ENCODE measurements at regions not wholly inside any gene's neighbourhood (a gene's known extent, or its start where the extent isn't known, plus 50 kb on each side); places are given as distances from the start of the nearest gene placed in this dataset.

DNA sequence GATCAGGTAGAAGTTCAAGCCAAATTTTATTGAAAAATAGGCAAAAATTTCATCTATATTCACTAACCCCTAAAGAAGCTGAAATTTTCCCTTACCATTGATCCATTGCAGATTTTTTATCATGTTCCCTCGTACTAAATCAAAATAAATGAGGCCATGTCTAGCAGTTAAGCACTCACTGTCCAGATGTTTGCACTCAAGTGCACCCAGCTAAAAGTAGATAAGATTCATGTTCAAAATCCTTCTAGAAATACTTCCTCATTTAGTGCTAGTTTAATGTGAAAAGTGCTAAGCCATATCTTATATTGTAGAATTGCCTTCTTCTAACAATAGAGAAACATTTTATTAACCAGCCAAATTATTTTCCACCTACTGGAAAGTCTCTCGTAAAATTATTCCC lies 164.7 kb upstream of the UBE2E2 start:
- peaks cover 13% of the 10 kb centered on the region for H3K4me1 Mint-ChIP-seq (ENCODE audit: low read depth)
- no peaks in the 10 kb centered on the region for H3K27me3 Mint-ChIP-seq (ENCODE audit: low read depth)
- peaks cover 12% of the 10 kb centered on the region for H3K9me3 Mint-ChIP-seq
- intact Hi-C loops (cut with micrococcal nuclease), result no loop called here
- no peaks in the 10 kb centered on the region for H3K36me3 Mint-ChIP-seq (ENCODE audit: low read depth)
- H3K4me3 Mint-ChIP-seq, result no peak overlapping the region
- no peak overlapping the region for H3K27ac Mint-ChIP-seq
- DNase-seq, result no peak
- CTCF ChIA-PET, result interaction anchor here (0.7 kb wide), 1 partner anchor 1556 kb away, joined by 3 read pairs; no protein-coding TSS in a partner anchor

DNA sequence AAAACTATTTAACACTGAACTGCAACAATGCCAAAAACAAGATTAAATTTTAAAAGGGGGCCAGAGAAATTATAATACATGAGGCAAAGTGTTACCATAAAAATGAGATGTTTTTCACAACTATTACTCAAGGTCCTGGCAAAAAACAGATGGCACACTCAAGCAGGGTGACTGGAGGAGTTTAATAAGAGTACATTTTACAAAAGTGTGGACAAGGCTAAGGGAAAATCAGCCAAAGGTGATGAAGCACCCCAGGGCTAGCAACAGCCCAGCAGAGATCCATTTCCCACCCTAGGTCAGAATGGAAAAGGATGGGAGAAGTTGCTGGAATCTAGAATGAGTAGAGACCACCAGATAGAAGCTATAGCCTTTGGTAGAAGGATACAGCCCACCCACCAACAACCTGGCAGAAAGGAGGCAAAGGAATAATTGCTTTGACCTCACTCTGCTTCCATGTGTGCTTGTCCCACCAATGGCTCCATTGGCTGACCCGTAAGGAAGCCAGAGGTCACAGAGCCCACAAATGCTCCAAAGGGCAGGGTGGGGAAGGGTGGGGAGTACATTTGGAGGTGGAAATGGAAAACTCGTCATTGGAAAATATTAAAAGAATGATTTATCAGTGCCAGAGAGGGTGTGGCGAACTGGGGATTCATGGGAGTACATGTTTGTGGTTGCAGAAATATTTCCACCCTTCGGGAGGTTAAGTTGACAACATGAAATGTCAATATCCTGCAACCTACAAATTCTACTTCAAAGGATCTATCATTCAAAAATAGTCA lies 161.0 kb upstream of the UBE2E2 start:
- CTCF ChIA-PET, result no interaction called here
- Mint-ChIP-seq H3K4me3 (no peak overlapping the region), H3K4me1 (ENCODE audit: low read depth) (no peaks in the 10 kb centered on the region), H3K27ac (no peak overlapping the region), H3K27me3 (ENCODE audit: low read depth) (no peaks in the 10 kb centered on the region), H3K9me3 (peaks cover 10% of the 10 kb centered on the region), H3K36me3 (ENCODE audit: low read depth) (no peaks in the 10 kb centered on the region)
- intact Hi-C loops (cut with micrococcal nuclease), result no loop called here
- no peak for DNase-seq

DNA sequence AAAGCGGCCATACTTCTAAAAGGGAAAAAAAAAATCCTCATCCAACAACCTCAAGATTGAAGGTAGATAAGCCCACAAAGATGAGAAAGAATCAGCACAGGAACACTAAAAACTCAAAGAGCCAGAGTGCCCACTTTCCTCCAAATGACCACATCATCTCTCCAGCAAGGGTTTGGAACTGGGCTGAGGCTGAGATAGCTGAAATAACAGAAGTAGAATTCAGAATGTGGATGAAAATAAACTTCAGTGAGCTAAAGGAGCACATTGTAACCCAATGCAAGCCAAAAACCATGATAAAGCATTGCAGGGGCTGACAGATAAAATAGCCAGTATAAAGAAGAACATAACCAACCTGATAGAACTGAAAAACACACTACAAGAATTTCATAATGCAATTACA lies 158.7 kb upstream of the UBE2E2 start:
- Mint-ChIP-seq H3K4me3 (no peak overlapping the region), H3K27me3 (ENCODE audit: low read depth) (no peaks in the 10 kb centered on the region), H3K36me3 (ENCODE audit: low read depth) (no peaks in the 10 kb centered on the region), H3K27ac (no peak overlapping the region), H3K4me1 (ENCODE audit: low read depth) (no peaks in the 10 kb centered on the region), H3K9me3 (peaks cover 13% of the 10 kb centered on the region)
- CTCF ChIA-PET, result no interaction called here
- intact Hi-C loops (cut with micrococcal nuclease), result no loop called here
- DNase-seq, result no peak

DNA sequence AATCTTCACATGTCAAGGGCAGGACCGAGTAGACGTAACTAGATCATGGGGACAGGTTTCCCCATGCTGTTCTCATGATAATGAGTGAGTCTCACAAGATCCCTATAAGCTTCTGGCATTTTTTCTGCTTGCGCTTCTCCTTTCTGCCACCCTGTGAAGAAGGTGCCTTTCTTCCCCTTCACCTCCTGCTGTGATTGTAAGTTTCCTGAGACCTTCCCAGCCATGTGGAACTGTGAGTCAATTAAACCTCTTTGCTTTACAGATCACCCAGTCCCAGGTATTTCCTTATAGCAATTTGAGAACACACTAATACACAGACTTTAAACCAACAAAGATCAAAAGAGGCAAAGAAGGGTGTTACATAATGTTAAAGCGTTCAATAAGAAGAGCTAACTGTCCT lies 156.6 kb upstream of the UBE2E2 start:
- H3K4me1 Mint-ChIP-seq (ENCODE audit: low read depth), result no peaks in the 10 kb centered on the region
- H3K27me3 Mint-ChIP-seq (ENCODE audit: low read depth), result no peaks in the 10 kb centered on the region
- intact Hi-C loops (cut with micrococcal nuclease), result no loop called here
- H3K27ac Mint-ChIP-seq, result no peak overlapping the region
- no peak overlapping the region for H3K4me3 Mint-ChIP-seq
- CTCF ChIA-PET, result no interaction called here
- H3K9me3 Mint-ChIP-seq, result peaks cover 13% of the 10 kb centered on the region
- no peak for DNase-seq
- no peaks in the 10 kb centered on the region for H3K36me3 Mint-ChIP-seq (ENCODE audit: low read depth)

GRCh38 chr3:23051240-23052140 lies 151.6 kb upstream of the UBE2E2 start:
- no peaks in the 10 kb centered on the region for H3K27me3 Mint-ChIP-seq (ENCODE audit: low read depth)
- no peaks in the 10 kb centered on the region for H3K36me3 Mint-ChIP-seq (ENCODE audit: low read depth)
- no peak overlapping the region for H3K27ac Mint-ChIP-seq
- H3K4me1 Mint-ChIP-seq (ENCODE audit: low read depth), result peaks cover 12% of the 10 kb centered on the region
- H3K9me3 Mint-ChIP-seq, result peaks cover 5% of the 10 kb centered on the region
- no peak for DNase-seq
- no peak overlapping the region for H3K4me3 Mint-ChIP-seq
- intact Hi-C loops (cut with micrococcal nuclease), result loop anchor here (10.0 kb wide), 2 partner anchors 273 to 393 kb away; no protein-coding TSS in a partner anchor
- CTCF ChIA-PET, result interaction anchor here (0.7 kb wide), 1 partner anchor 54 kb away, joined by 3 read pairs; no protein-coding TSS in a partner anchor

DNA sequence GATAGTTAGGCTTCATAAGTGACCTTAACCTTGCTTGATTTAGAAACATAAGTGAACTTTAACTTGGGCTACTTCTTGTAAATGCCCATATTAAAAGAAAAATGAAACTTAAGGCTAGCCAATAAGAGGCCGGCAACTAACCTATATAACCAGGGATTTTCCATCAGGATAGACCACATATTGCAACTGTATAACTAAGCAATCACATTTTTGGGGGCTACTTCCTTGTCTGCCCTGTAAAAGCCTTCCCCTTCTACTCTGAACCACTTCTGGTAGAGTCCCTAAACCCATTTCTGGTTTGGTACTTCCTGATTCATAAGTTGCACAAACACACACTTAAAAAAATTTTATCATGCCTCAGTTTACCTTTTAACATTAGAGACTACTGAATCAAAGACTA lies 150.9 kb upstream of the UBE2E2 start:
- H3K36me3 Mint-ChIP-seq (ENCODE audit: low read depth), result no peaks in the 10 kb centered on the region
- H3K4me3 Mint-ChIP-seq, result no peak overlapping the region
- peaks cover 12% of the 10 kb centered on the region for H3K4me1 Mint-ChIP-seq (ENCODE audit: low read depth)
- peaks cover 2% of the 10 kb centered on the region for H3K9me3 Mint-ChIP-seq
- no peak overlapping the region for H3K27ac Mint-ChIP-seq
- DNase-seq, result no peak
- intact Hi-C loops (cut with micrococcal nuclease), result loop anchor here (10.0 kb wide), 2 partner anchors 273 to 393 kb away; no protein-coding TSS in a partner anchor
- CTCF ChIA-PET, result interaction anchor here (0.7 kb wide), 1 partner anchor 54 kb away, joined by 3 read pairs; no protein-coding TSS in a partner anchor
- H3K27me3 Mint-ChIP-seq (ENCODE audit: low read depth), result no peaks in the 10 kb centered on the region

- CTCF ChIA-PET, result no interaction called here
- Mint-ChIP-seq H3K27ac (no peak overlapping the region), H3K36me3 (ENCODE audit: low read depth) (no peaks in the 10 kb centered on the region), H3K9me3 (peaks cover 2% of the 10 kb centered on the region), H3K4me3 (no peak overlapping the region), H3K27me3 (ENCODE audit: low read depth) (no peaks in the 10 kb centered on the region), H3K4me1 (ENCODE audit: low read depth) (peaks cover 12% of the 10 kb centered on the region)
- intact Hi-C loops (cut with micrococcal nuclease), result loop anchor here (10.0 kb wide), 2 partner anchors 272 to 392 kb away; no protein-coding TSS in a partner anchor
- no peak for DNase-seq
Observed at GRCh38 chr3:23052620-23053019, 150.5 kb upstream of the UBE2E2 start.

GRCh38 chr3:23055733-23056376 lies 147.3 kb upstream of the UBE2E2 start:
- no peaks in the 10 kb centered on the region for H3K36me3 Mint-ChIP-seq (ENCODE audit: low read depth)
- H3K4me1 Mint-ChIP-seq (ENCODE audit: low read depth), result peaks cover 12% of the 10 kb centered on the region
- peaks cover 14% of the 10 kb centered on the region for H3K9me3 Mint-ChIP-seq
- CTCF ChIA-PET, result no interaction called here
- H3K27ac Mint-ChIP-seq, result no peak overlapping the region
- intact Hi-C loops (cut with micrococcal nuclease), result loop anchor here (10.0 kb wide), 2 partner anchors 269 to 389 kb away; no protein-coding TSS in a partner anchor
- H3K4me3 Mint-ChIP-seq, result no peak overlapping the region
- DNase-seq, result no peak
- H3K27me3 Mint-ChIP-seq (ENCODE audit: low read depth), result no peaks in the 10 kb centered on the region

GRCh38 chr3:23062582-23062981 lies 140.5 kb upstream of the UBE2E2 start:
- H3K9me3 Mint-ChIP-seq, result peaks cover 18% of the 10 kb centered on the region
- H3K27ac Mint-ChIP-seq, result no peak overlapping the region
- H3K27me3 Mint-ChIP-seq (ENCODE audit: low read depth), result no peaks in the 10 kb centered on the region
- CTCF ChIA-PET, result no interaction called here
- no peaks in the 10 kb centered on the region for H3K36me3 Mint-ChIP-seq (ENCODE audit: low read depth)
- intact Hi-C loops (cut with micrococcal nuclease), result no loop called here
- no peaks in the 10 kb centered on the region for H3K4me1 Mint-ChIP-seq (ENCODE audit: low read depth)
- DNase-seq, result no peak
- no peak overlapping the region for H3K4me3 Mint-ChIP-seq

- Mint-ChIP-seq H3K4me1 (ENCODE audit: low read depth) (no peaks in the 10 kb centered on the region), H3K27me3 (ENCODE audit: low read depth) (no peaks in the 10 kb centered on the region), H3K36me3 (ENCODE audit: low read depth) (no peaks in the 10 kb centered on the region), H3K27ac (no peak overlapping the region), H3K9me3 (peaks cover 16% of the 10 kb centered on the region), H3K4me3 (no peak overlapping the region)
- CTCF ChIA-PET, result no interaction called here
- intact Hi-C loops (cut with micrococcal nuclease), result no loop called here
- DNase-seq, result no peak
Observed at GRCh38 chr3:23062982-23063381, 140.1 kb upstream of the UBE2E2 start.

GRCh38 chr3:23067116-23067515 lies 136.0 kb upstream of the UBE2E2 start:
- DNase-seq, result no peak
- Mint-ChIP-seq H3K9me3 (no peaks in the 10 kb centered on the region), H3K4me1 (ENCODE audit: low read depth) (no peaks in the 10 kb centered on the region), H3K4me3 (no peak overlapping the region), H3K27me3 (ENCODE audit: low read depth) (no peaks in the 10 kb centered on the region), H3K36me3 (ENCODE audit: low read depth) (no peaks in the 10 kb centered on the region), H3K27ac (no peak overlapping the region)
- intact Hi-C loops (cut with micrococcal nuclease), result no loop called here
- CTCF ChIA-PET, result no interaction called here

- intact Hi-C loops (cut with micrococcal nuclease), result no loop called here
- H3K27me3 Mint-ChIP-seq (ENCODE audit: low read depth), result no peaks in the 10 kb centered on the region
- DNase-seq, result no peak
- H3K27ac Mint-ChIP-seq, result no peak overlapping the region
- no peaks in the 10 kb centered on the region for H3K4me1 Mint-ChIP-seq (ENCODE audit: low read depth)
- CTCF ChIA-PET, result interaction anchor here (0.6 kb wide), 1 partner anchor 59 kb away, joined by 3 read pairs; no protein-coding TSS in a partner anchor
- H3K9me3 Mint-ChIP-seq, result no peaks in the 10 kb centered on the region
- no peaks in the 10 kb centered on the region for H3K36me3 Mint-ChIP-seq (ENCODE audit: low read depth)
- H3K4me3 Mint-ChIP-seq, result no peak overlapping the region
Observed at GRCh38 chr3:23068016-23068728, 135.0 kb upstream of the UBE2E2 start.
